ENCODE measurements at regions not wholly inside any gene's neighbourhood (a gene's known extent, or its start where the extent isn't known, plus 50 kb on each side); places are given as distances from the start of the nearest gene placed in this dataset.

DNA sequence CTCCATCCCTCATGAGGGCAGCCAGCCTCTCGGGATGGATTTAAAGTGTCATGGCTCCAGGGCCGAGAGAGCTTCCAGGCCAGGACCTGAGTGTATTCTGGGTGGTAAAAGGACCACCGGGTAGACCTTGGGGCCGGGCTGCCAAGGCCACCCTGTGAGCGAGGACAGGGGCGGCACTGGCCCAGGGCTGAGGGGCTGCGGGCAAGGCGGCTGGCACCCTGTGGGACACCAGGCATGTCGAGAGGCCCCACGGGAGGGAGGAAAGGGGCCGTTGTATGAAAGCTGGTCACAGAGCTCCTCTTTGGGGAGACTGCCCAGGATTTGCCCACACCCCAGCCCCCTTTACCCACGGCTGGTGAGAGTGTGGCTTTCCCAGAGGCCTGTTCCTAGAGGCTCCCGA, 92.3 kb upstream of the RTL6 start:
- TF ChIP-seq, protein P1, sequence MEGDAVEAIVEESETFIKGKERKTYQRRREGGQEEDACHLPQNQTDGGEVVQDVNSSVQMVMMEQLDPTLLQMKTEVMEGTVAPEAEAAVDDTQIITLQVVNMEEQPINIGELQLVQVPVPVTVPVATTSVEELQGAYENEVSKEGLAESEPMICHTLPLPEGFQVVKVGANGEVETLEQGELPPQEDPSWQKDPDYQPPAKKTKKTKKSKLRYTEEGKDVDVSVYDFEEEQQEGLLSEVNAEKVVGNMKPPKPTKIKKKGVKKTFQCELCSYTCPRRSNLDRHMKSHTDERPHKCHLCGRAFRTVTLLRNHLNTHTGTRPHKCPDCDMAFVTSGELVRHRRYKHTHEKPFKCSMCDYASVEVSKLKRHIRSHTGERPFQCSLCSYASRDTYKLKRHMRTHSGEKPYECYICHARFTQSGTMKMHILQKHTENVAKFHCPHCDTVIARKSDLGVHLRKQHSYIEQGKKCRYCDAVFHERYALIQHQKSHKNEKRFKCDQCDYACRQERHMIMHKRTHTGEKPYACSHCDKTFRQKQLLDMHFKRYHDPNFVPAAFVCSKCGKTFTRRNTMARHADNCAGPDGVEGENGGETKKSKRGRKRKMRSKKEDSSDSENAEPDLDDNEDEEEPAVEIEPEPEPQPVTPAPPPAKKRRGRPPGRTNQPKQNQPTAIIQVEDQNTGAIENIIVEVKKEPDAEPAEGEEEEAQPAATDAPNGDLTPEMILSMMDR (IDR thresholded peaks at IDR 0.05), result no peak
- TF ChIP-seq POLR2A (IDR thresholded peaks at IDR 0.05), result no peak

All from Peyer's patch (tissue), 4 donors.